Choroid plexus epithelial cell (primary cell): ENCODE measurements at regions not wholly inside any gene's neighbourhood (a gene's known extent, or its start where the extent isn't known, plus 50 kb on each side); places are given as distances from the start of the nearest gene placed in this dataset.

Source experiments
- DNase-seq: peaks from one replicate; pipeline ENCODE4 v3.0.0-alpha.2; 2010; ENCODE audit warnings: low read depth
- H3K4me3 ChIP-seq: 2 replicates; pipeline ENCODE4 v1.5.1; 2011; ENCODE audit warnings: low read depth, mild to moderate bottlenecking, control low read depth, low read length, moderate library complexity
- CTCF ChIP-seq: conservative IDR thresholded peaks from 2 replicates; pipeline ENCODE4 v1.5.1; 2011; ENCODE audit warnings: low read depth, mild to moderate bottlenecking, control low read depth, inconsistent platforms, low read length, moderate library complexity

DNA sequence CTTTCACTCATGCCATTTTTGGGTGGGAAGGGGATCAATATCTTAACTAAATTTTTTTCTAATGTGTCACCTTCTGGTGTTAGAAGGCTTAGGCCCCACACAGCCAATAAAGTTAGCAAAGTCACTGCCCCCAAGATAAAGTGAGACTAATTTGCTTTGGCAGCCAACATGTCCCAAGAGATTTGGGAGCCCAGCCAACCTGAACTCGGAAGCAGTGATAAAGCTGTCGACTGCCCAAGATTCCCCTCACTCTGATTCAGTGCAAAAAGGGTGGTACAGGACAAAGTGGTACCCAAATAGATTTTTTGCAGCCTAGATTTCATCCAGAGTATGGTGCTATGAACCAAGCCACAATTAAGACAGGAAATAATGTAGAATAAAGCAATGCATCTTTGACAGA lies 572.5 kb upstream of the ARRDC3 start:
- no peak for DNase-seq
- no peak for TF ChIP-seq CTCF
- H3K4me3 ChIP-seq = no peak overlapping the region

- no peak for DNase-seq
- TF ChIP-seq CTCF = no peak
- no peak overlapping the region for H3K4me3 ChIP-seq
Observed at GRCh38 chr5:91954136-91954535, 571.0 kb upstream of the ARRDC3 start.

- H3K4me3 ChIP-seq = no peak overlapping the region
- TF ChIP-seq CTCF = no peak
- no peak for DNase-seq
Observed at GRCh38 chr5:91950328-91950727, 567.2 kb upstream of the ARRDC3 start.

- TF ChIP-seq CTCF = no peak
- H3K4me3 ChIP-seq = no peak overlapping the region
- no peak for DNase-seq
Observed at GRCh38 chr5:91946870-91947269, 563.8 kb upstream of the ARRDC3 start.

DNA sequence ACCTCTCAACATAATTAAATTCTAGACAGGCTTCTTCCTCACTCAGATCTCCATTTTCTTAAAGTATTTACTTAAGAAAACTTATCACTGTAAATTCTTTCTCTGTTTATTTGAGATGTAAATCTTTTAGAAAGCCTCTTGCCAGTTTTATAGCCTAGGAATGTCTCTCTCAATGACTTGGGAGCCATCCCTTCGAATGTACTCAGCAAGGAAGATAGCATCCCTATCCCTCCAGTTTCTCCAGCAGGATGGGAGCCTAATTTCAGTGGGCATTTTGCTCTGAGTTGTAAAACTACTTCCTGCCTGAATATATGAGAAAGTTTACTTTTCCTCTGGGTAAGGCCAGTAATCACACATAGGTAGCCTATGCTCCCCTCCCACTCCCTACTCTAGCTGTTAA lies 558.5 kb upstream of the ARRDC3 start:
- no peak overlapping the region for H3K4me3 ChIP-seq
- no peak for TF ChIP-seq CTCF

GRCh38 chr5:91938441-91938840 lies 555.3 kb upstream of the ARRDC3 start:
- no peak for TF ChIP-seq CTCF
- H3K4me3 ChIP-seq = no peak overlapping the region
- peak; percentile 22 for DNase-seq

More for the DNA sequence above, 558.5 kb upstream of the ARRDC3 start:
- DNase-seq = no peak

DNA sequence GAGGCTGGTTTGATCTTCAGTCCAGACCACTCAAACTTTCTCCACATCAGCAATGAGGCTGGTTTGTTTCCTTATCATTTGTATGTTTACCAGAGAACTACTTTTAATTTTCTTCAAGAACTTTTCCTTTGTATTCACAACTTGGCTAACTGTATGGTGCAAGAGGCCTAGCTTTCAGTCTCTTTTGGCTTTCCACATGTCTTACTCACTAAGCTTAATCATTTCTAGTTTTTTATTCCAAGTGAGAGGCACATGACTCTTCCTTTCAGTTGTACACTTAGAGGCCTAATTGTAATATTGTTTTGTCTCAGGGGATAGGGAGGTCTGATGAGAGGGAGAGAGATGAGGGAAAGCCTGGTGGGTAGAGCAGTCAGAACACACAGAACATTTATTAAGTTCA lies 554.0 kb upstream of the ARRDC3 start:
- peak; percentile 11 for DNase-seq
- no peak overlapping the region for H3K4me3 ChIP-seq
- no peak for TF ChIP-seq CTCF
